ENCODE measurements at regions not wholly inside any gene's neighbourhood (a gene's known extent, or its start where the extent isn't known, plus 50 kb on each side); places are given as distances from the start of the nearest gene placed in this dataset.

DNA sequence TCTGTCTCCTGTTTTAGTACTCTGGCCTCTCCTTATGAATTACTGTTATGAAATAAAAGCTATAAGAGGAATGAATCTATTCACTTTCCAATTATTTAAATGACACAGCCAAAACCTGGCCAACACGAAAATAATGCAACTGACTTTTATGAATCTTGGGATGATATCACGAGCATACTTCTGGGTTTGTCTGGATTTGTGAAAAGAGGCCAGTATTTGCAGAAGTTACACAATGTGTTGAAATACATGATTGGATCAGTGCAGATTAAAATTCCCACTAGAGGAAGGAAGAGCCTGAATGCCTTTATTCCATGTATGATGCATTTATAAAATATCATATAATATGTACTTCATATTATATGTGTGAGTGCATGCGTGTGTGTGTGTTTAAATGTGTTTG, 418.2 kb downstream of the GRB14 start:
- no peaks in the 10 kb centered on the region for H3K36me3 Mint-ChIP-seq
- peaks cover 10% of the 10 kb centered on the region for H3K9me3 Mint-ChIP-seq
- intact Hi-C loops (cut with micrococcal nuclease): no loop called here
- ChIA-PET POLR2A (no interaction called here), CTCF (no interaction called here)
- no peaks in the 10 kb centered on the region for H3K4me1 Mint-ChIP-seq (ENCODE audit: low read depth)
- no peak overlapping the region for H3K27ac Mint-ChIP-seq
- H3K27me3 Mint-ChIP-seq: no peaks in the 10 kb centered on the region
- no peak for DNase-seq
- no peak overlapping the region for H3K4me3 Mint-ChIP-seq

DNA sequence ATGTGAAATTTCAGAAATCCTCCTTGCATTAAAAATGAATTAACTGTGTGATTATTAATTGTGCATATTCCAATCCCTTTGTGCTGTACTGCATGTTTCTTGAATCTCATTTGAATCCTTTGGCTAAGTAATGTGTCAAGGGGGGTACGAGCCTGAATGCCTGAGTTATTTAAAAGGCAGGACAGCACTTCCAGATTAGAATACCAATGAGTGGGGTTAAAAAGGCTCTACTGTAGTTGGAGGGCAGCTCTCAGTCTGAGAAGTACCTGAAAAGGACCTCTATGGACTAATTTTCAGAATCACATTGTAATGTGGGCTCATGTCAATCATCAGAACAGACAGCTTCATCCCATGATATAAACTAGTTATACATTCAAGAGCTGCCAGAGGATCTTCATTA, 423.0 kb downstream of the GRB14 start:
- CTCF ChIA-PET: no interaction called here
- H3K27ac Mint-ChIP-seq: no peak overlapping the region

GRCh38 chr2:164190700-164191099, 430.6 kb downstream of the GRB14 start:
- H3K27ac Mint-ChIP-seq: no peak overlapping the region
- DNase-seq: no peak
- no peaks in the 10 kb centered on the region for H3K27me3 Mint-ChIP-seq
- ChIA-PET CTCF (no interaction called here), POLR2A (no interaction called here)
- H3K4me1 Mint-ChIP-seq (ENCODE audit: low read depth): no peaks in the 10 kb centered on the region
- H3K9me3 Mint-ChIP-seq: peaks cover 21% of the 10 kb centered on the region
- intact Hi-C loops (cut with micrococcal nuclease): no loop called here
- H3K4me3 Mint-ChIP-seq: no peak overlapping the region
- no peaks in the 10 kb centered on the region for H3K36me3 Mint-ChIP-seq

More for the DNA sequence above, 423.0 kb downstream of the GRB14 start:
- intact Hi-C loops (cut with micrococcal nuclease): no loop called here
- POLR2A ChIA-PET: no interaction called here
- Mint-ChIP-seq H3K36me3 (no peaks in the 10 kb centered on the region), H3K9me3 (peaks cover 13% of the 10 kb centered on the region), H3K27me3 (no peaks in the 10 kb centered on the region), H3K4me3 (no peak overlapping the region), H3K4me1 (ENCODE audit: low read depth) (no peaks in the 10 kb centered on the region)
- no peak for DNase-seq

GRCh38 chr2:164189851-164190250, 431.4 kb downstream of the GRB14 start:
- H3K9me3 Mint-ChIP-seq: peaks cover 18% of the 10 kb centered on the region
- no peaks in the 10 kb centered on the region for H3K4me1 Mint-ChIP-seq (ENCODE audit: low read depth)
- POLR2A ChIA-PET: no interaction called here
- H3K36me3 Mint-ChIP-seq: no peaks in the 10 kb centered on the region
- no peak overlapping the region for H3K27ac Mint-ChIP-seq
- H3K4me3 Mint-ChIP-seq: no peak overlapping the region
- intact Hi-C loops (cut with micrococcal nuclease): no loop called here
- CTCF ChIA-PET: no interaction called here
- H3K27me3 Mint-ChIP-seq: no peaks in the 10 kb centered on the region
- no peak for DNase-seq

- H3K27me3 Mint-ChIP-seq: no peaks in the 10 kb centered on the region
- CTCF ChIA-PET: no interaction called here
- no peak overlapping the region for H3K4me3 Mint-ChIP-seq
- no peaks in the 10 kb centered on the region for H3K4me1 Mint-ChIP-seq (ENCODE audit: low read depth)
- no peak for DNase-seq
- POLR2A ChIA-PET: no interaction called here
- H3K9me3 Mint-ChIP-seq: peaks cover 16% of the 10 kb centered on the region
- intact Hi-C loops (cut with micrococcal nuclease): no loop called here
- no peak overlapping the region for H3K27ac Mint-ChIP-seq
- no peaks in the 10 kb centered on the region for H3K36me3 Mint-ChIP-seq
Observed at GRCh38 chr2:164187121-164187520, 434.2 kb downstream of the GRB14 start.

GRCh38 chr2:164186591-164186990, 434.7 kb downstream of the GRB14 start:
- CTCF ChIA-PET: interaction anchor here (0.5 kb wide), 1 partner anchor 655 kb away, joined by 3 read pairs; no protein-coding TSS in a partner anchor

DNA sequence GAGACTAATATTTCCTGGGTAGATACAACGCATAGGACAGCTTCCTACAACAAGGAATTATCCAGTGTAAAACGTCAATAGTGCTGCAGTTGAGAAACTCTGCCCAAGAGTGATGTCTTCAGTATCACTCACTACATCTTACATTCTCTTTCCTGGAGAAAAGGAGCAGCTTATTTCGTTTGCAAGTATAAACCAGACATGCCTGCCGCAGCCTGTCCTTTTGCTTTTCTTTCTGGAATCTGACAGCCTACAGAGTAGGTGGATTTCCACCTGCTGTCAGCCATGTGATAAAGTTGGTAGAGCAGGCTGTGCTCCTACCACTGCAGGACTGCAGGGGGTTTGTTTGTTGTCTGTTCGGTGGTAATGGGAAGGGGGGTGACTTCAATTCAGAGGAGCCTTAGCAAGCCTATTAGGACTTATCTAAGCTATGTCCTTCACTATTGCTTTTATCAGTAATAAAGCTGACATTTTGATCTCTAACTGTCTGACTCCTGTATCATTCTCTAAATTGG, 439.1 kb downstream of the GRB14 start:
- Mint-ChIP-seq H3K27me3 (no peaks in the 10 kb centered on the region), H3K27ac (no peak overlapping the region), H3K4me3 (no peak overlapping the region), H3K36me3 (no peaks in the 10 kb centered on the region), H3K4me1 (ENCODE audit: low read depth) (no peaks in the 10 kb centered on the region), H3K9me3 (peaks cover 14% of the 10 kb centered on the region)
- POLR2A ChIA-PET: no interaction called here
- CTCF ChIA-PET: no interaction called here
- DNase-seq: no peak
- intact Hi-C loops (cut with micrococcal nuclease): no loop called here

More at GRCh38 chr2:164186591-164186990, 434.7 kb downstream of the GRB14 start:
- Mint-ChIP-seq H3K9me3 (peaks cover 16% of the 10 kb centered on the region), H3K27me3 (no peaks in the 10 kb centered on the region), H3K27ac (no peak overlapping the region), H3K4me3 (no peak overlapping the region), H3K36me3 (no peaks in the 10 kb centered on the region), H3K4me1 (ENCODE audit: low read depth) (no peaks in the 10 kb centered on the region)
- no peak for DNase-seq
- intact Hi-C loops (cut with micrococcal nuclease): no loop called here
- POLR2A ChIA-PET: no interaction called here

- intact Hi-C loops (cut with micrococcal nuclease): no loop called here
- peaks cover 16% of the 10 kb centered on the region for H3K9me3 Mint-ChIP-seq
- H3K27me3 Mint-ChIP-seq: no peaks in the 10 kb centered on the region
- no peaks in the 10 kb centered on the region for H3K4me1 Mint-ChIP-seq (ENCODE audit: low read depth)
- no peaks in the 10 kb centered on the region for H3K36me3 Mint-ChIP-seq
- ChIA-PET POLR2A (no interaction called here), CTCF (no interaction called here)
- H3K4me3 Mint-ChIP-seq: no peak overlapping the region
- H3K27ac Mint-ChIP-seq: no peak overlapping the region
- no peak for DNase-seq
Observed at GRCh38 chr2:164178835-164179465, 442.3 kb downstream of the GRB14 start.

DNA sequence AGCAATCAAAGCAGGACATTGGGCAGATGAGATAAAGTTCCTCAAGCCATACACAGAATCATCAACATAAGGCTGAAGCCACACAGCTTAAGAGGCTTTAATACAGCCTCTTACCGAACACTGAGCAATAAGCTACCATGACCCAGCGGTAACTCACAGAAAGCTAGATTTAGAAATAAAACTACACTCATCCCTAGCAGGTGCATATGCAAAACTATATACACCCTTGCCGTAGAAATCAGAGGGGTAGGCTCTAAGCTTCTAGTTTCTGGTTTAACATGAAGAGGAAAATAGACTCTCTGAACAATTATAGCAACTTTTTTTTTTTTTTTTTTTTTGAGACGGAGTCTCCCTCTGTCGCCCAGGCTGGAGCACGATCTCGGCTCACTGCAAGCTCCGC, 428.8 kb upstream of the FIGN start:
- H3K36me3 Mint-ChIP-seq: no peaks in the 10 kb centered on the region
- ChIA-PET CTCF (no interaction called here), POLR2A (no interaction called here)
- no peak overlapping the region for H3K27ac Mint-ChIP-seq
- H3K27me3 Mint-ChIP-seq: no peaks in the 10 kb centered on the region
- peaks cover 17% of the 10 kb centered on the region for H3K9me3 Mint-ChIP-seq
- H3K4me1 Mint-ChIP-seq (ENCODE audit: low read depth): no peaks in the 10 kb centered on the region
- no peak overlapping the region for H3K4me3 Mint-ChIP-seq
- no peak for DNase-seq
- intact Hi-C loops (cut with micrococcal nuclease): no loop called here

- CTCF ChIA-PET: no interaction called here
- H3K4me1 Mint-ChIP-seq (ENCODE audit: low read depth): no peaks in the 10 kb centered on the region
- no peaks in the 10 kb centered on the region for H3K36me3 Mint-ChIP-seq
- no peak overlapping the region for H3K27ac Mint-ChIP-seq
- peaks cover 8% of the 10 kb centered on the region for H3K9me3 Mint-ChIP-seq
- no peak for DNase-seq
- no peak overlapping the region for H3K4me3 Mint-ChIP-seq
- no peaks in the 10 kb centered on the region for H3K27me3 Mint-ChIP-seq
- POLR2A ChIA-PET: no interaction called here
- intact Hi-C loops (cut with micrococcal nuclease): no loop called here
Observed at GRCh38 chr2:164155558-164155957, 419.8 kb upstream of the FIGN start.

DNA sequence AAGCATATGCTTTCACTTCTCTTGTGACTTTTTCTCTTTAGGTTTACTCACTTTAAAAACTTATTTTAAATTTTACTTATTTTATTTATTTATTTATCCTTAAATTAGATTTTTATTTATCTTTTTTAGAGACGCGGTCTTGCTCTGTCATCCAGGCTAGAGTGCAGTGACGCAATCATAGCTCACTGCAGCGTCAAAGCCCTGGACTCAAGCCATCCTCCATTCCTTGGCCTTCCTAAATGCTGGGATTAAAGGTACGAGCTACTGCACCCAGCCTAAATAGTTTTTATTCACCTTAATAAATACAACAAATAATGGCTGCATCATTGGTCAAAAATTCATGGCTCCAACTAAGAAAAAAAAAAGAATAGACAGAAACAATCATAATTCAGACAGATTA, 415.7 kb upstream of the FIGN start:
- Mint-ChIP-seq H3K4me1 (ENCODE audit: low read depth) (no peaks in the 10 kb centered on the region), H3K27ac (no peak overlapping the region), H3K4me3 (no peak overlapping the region), H3K36me3 (no peaks in the 10 kb centered on the region), H3K9me3 (peaks cover 4% of the 10 kb centered on the region), H3K27me3 (no peaks in the 10 kb centered on the region)
- intact Hi-C loops (cut with micrococcal nuclease): no loop called here
- no peak for DNase-seq
- ChIA-PET POLR2A (no interaction called here), CTCF (no interaction called here)

GRCh38 chr2:164150604-164151003, 414.8 kb upstream of the FIGN start:
- POLR2A ChIA-PET: no interaction called here
- no peak overlapping the region for H3K4me3 Mint-ChIP-seq

GRCh38 chr2:164146441-164146840, 410.6 kb upstream of the FIGN start:
- POLR2A ChIA-PET: no interaction called here
- Mint-ChIP-seq H3K27me3 (no peaks in the 10 kb centered on the region), H3K4me1 (ENCODE audit: low read depth) (no peaks in the 10 kb centered on the region), H3K36me3 (no peaks in the 10 kb centered on the region), H3K27ac (no peak overlapping the region), H3K4me3 (no peak overlapping the region), H3K9me3 (peaks cover 7% of the 10 kb centered on the region)
- intact Hi-C loops (cut with micrococcal nuclease): no loop called here
- no peak for DNase-seq
- CTCF ChIA-PET: no interaction called here

More at GRCh38 chr2:164150604-164151003, 414.8 kb upstream of the FIGN start:
- DNase-seq: no peak
- Mint-ChIP-seq H3K27me3 (no peaks in the 10 kb centered on the region), H3K27ac (no peak overlapping the region), H3K9me3 (peaks cover 4% of the 10 kb centered on the region), H3K4me1 (ENCODE audit: low read depth) (no peaks in the 10 kb centered on the region), H3K36me3 (no peaks in the 10 kb centered on the region)
- intact Hi-C loops (cut with micrococcal nuclease): no loop called here
- CTCF ChIA-PET: no interaction called here

Data from activated CD4-positive, alpha-beta memory T cell treated with anti-CD3 and anti-CD28 coated beads for 36 hours (primary cell).